Spleen (tissue), 11 donors: ENCODE measurements at regions not wholly inside any gene's neighbourhood (a gene's known extent, or its start where the extent isn't known, plus 50 kb on each side); places are given as distances from the start of the nearest gene placed in this dataset.

ENCODE experiments used
- DNase-seq: peaks from one replicate; pipeline ENCODE4 v3.0.0-alpha.2; 2020
- H3K27ac ChIP-seq, 8 donors: fragments of 200-600 bp; sonication (generic) in 7 of 8; 1 replicate in 4 of 8; 2 replicates in 4 of 8; pipeline versions ENCODE4 v1.5.0 to v1.8.0; 2016 to 2021; ENCODE audit warnings: inconsistent platforms in 4 of 8, mild to moderate bottlenecking in 4 of 8, moderate library complexity in 1 of 8
- H3K27me3 ChIP-seq, 7 donors: fragments of 200-600 bp; sonication (generic) in 6 of 7; replicated peaks in 1 of 7; 1 replicate in 4 of 7; 2 replicates in 3 of 7; pipeline versions ENCODE4 v1.5.0 to v1.8.0; 2016 to 2021; ENCODE audit warnings: inconsistent platforms in 3 of 7, mild to moderate bottlenecking in 1 of 7
- H3K36me3 ChIP-seq, 6 donors: fragments of 200-600 bp; sonication (generic) in 5 of 6; 1 replicate in 4 of 6; 2 replicates in 2 of 6; pipeline versions ENCODE4 v1.5.0 to v1.8.0; 2016 to 2021; ENCODE audit warnings: inconsistent platforms in 2 of 6
- H3K4me1 ChIP-seq, 6 donors: fragments of 200-600 bp; sonication (generic) in 5 of 6; 1 replicate in 3 of 6; 2 replicates in 3 of 6; pipeline versions ENCODE4 v1.5.0 to v1.8.0; 2016 to 2021; ENCODE audit warnings: inconsistent platforms in 3 of 6
- H3K4me3 ChIP-seq, 8 donors: fragments of 200-600 bp; sonication (generic) in 7 of 8; 1 replicate in 4 of 8; 2 replicates in 4 of 8; pipeline versions ENCODE4 v1.5.0 to v1.8.0; 2016 to 2021; ENCODE audit warnings: inconsistent platforms in 4 of 8, mild to moderate bottlenecking in 4 of 8, moderate library complexity in 2 of 8
- H3K9me3 ChIP-seq, 8 donors: fragments of 200-600 bp; sonication (generic) in 7 of 8; 1 replicate in 4 of 8; 2 replicates in 4 of 8; pipeline versions ENCODE4 v1.5.0 to v1.8.0; 2016 to 2021; ENCODE audit warnings: inconsistent platforms in 4 of 8
- POLR2A ChIP-seq, 3 donors: fragments of 450-650 bp; IDR thresholded peaks; one replicate each; pipeline ENCODE4 v1.5.1; 2017; ENCODE audit warnings: antibody characterized with exemption in 3 of 3, mild to moderate bottlenecking in 1 of 3
- POLR2AphosphoS5 ChIP-seq, 3 donors: sonication (generic); formaldehyde crosslinking; IDR thresholded peaks; one replicate each; pipeline ENCODE4 v1.5.1; 2017; ENCODE audit warnings: antibody characterized with exemption in 3 of 3
- WGBS, 5 donors: extraction: QIAGEN DNeasy Blood & Tissue Kit in 3 of 5; methylation state at CpG; one replicate each; pipeline versions ENCODE4 v1.1.5 to v1.1.7; 2013 to 2018; 5-methylcytosine and 5-hydroxymethylcytosine counted together
- intact Hi-C: fragments of 100-400 bp; cut with DNase I; formaldehyde crosslinking; loops from one replicate; pipeline ENCODE4 v1.15.0; 2023; ENCODE audit warnings: low total_unique reads
- TF ChIP-seq, protein P1 (sequence below), 11 experiments: fragments of 200-600 bp in 7 of 11; fragments of 450-650 bp in 4 of 11; sonication (generic) in 4 of 11; IDR thresholded peaks in 8 of 11; conservative IDR thresholded peaks in 3 of 11; 1 replicate in 7 of 11; 2 replicates in 4 of 11; pipeline versions ENCODE4 v1.4.0 to v1.8.0; 2016 to 2021; ENCODE audit warnings: antibody characterized with exemption in 11 of 11, inconsistent platforms in 4 of 11, mild to moderate bottlenecking in 1 of 11
- donor health status: healthy with polysubstance abuse.
- donor health status: DM: no; HTN: no; CAD: no; lungs with moderate emphysema.
- donor health status: DM: no; HTN: no; CAD: no.
- donor health status: Bipolar disorder and iron deficiency.
- donor health status: healthy.
- donor health status: DM: no; HTN: no; CAD: no.
- donor health status: DM: yes; HTN: yes; CAD: no.

DNA sequence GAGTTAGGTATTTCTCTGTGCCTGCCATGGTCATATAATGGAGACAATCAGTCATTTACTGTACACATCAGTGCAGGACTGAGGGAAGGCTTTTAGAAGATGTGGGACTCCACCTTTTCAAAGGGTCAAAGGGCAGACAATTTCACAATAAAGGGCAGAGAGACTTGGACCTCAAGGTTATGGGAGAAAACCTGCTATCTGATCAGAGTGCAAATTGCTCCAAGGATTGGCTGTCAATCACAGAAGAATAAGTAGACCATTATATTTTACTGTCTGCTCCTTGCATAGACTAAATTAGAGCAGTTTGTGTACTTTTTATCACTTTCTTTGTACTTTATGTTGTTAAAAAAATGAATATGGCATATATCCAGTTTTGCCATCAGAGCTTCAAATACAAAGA lies 314.9 kb upstream of the ATP11B start:
- no peak overlapping the region for H3K27ac ChIP-seq
- no peak overlapping the region for H3K4me3 ChIP-seq
- TF ChIP-seq, protein P1, sequence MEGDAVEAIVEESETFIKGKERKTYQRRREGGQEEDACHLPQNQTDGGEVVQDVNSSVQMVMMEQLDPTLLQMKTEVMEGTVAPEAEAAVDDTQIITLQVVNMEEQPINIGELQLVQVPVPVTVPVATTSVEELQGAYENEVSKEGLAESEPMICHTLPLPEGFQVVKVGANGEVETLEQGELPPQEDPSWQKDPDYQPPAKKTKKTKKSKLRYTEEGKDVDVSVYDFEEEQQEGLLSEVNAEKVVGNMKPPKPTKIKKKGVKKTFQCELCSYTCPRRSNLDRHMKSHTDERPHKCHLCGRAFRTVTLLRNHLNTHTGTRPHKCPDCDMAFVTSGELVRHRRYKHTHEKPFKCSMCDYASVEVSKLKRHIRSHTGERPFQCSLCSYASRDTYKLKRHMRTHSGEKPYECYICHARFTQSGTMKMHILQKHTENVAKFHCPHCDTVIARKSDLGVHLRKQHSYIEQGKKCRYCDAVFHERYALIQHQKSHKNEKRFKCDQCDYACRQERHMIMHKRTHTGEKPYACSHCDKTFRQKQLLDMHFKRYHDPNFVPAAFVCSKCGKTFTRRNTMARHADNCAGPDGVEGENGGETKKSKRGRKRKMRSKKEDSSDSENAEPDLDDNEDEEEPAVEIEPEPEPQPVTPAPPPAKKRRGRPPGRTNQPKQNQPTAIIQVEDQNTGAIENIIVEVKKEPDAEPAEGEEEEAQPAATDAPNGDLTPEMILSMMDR (IDR thresholded peaks at IDR 0.05 in 8 of 11, conservative IDR thresholded peaks at IDR 0.05 in 3 of 11): no peak
- no peak for TF ChIP-seq POLR2A (IDR thresholded peaks at IDR 0.05)
- TF ChIP-seq POLR2AphosphoS5 (IDR thresholded peaks at IDR 0.05): no peak
- no peaks in the 10 kb centered on the region for H3K27me3 ChIP-seq
- no peaks in the 10 kb centered on the region for H3K36me3 ChIP-seq
- intact Hi-C loops: no loop called here
- no peak for DNase-seq
- H3K4me1 ChIP-seq: no peaks in the 10 kb centered on the region
- no peaks in the 10 kb centered on the region for H3K9me3 ChIP-seq

DNA sequence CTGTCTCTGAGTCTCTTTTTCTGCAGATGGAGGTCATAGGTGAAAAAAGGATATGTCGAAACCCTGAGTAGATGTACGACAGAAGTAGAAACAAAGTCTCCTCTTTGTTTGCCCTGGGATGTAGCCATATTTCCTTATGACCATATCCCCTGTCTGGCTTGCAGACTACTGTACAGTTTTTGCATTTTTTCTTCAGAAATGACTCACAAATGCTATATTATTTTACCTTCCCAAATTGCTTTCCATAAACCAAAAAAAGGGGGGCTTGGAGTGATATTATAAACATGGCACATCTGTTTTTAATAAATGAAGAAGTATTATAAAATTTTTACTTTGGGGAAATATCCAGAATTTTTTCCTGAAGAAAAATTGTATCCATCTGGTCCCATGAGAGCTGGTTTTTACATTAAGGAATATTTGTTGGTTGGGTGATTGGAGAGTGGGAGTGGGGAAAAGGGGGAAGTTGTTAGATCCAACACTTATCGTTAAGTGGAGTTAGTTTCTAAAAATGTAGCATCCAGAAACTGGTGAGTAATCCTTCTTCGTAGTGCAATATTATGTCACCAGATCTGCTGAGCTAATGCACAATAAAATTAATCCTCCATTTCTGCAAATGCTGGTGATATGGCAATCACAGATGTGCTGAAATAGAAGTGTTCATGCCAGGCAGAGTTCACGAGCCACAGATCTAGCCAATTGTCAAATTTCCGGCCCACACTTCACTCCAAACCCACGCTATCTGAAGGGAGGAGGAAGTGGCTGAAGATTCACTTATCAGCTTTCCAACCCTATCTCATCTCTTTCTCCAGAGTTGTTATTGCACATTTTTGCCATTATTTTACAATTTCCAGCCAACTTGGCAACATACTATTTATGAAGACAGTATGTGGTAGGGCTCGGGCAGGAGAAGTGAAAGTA lies 313.6 kb upstream of the ATP11B start:
- no peak for TF ChIP-seq POLR2AphosphoS5 (IDR thresholded peaks at IDR 0.05)
- TF ChIP-seq, protein P1 (IDR thresholded peaks at IDR 0.05 in 8 of 11, conservative IDR thresholded peaks at IDR 0.05 in 3 of 11): no peak
- TF ChIP-seq POLR2A (IDR thresholded peaks at IDR 0.05): no peak
- WGBS, 5 donors: 67 to 86% (median 75%) methylated on average over 8 of the region's 8 CpGs

DNA sequence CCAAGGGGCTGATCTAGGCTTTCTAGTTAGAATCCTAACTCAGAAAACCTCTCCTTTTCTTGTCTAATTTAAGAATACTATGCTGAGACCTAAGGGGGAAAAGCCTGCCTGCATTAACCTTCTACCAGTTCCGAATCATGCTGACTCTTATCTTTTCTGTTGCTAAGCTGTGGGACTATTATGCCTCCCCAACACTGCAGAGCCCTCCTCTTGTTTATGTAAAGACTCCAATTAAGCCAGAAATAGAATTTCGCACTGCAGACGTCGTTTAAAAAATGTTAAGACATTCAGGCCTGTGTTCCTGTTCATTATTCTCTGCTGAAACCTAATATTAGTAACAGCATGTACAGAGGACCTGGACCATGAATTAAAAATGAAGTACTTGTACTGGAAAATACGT lies 310.6 kb upstream of the ATP11B start:
- 59 to 75% (median 69%) methylated on average over 5 of the region's 5 CpGs for WGBS, 5 donors
- Histone ChIP-seq H3K9me3 (no peaks in the 10 kb centered on the region), H3K27me3 (no peaks in the 10 kb centered on the region), H3K36me3 (no peaks in the 10 kb centered on the region), H3K27ac (no peak overlapping the region), H3K4me1 (no peaks in the 10 kb centered on the region), H3K4me3 (no peak overlapping the region)
- TF ChIP-seq, protein P1 (IDR thresholded peaks at IDR 0.05 in 8 of 11, conservative IDR thresholded peaks at IDR 0.05 in 3 of 11): no peak
- TF ChIP-seq POLR2AphosphoS5 (IDR thresholded peaks at IDR 0.05) (no peak), POLR2A (IDR thresholded peaks at IDR 0.05) (no peak)
- DNase-seq: no peak
- intact Hi-C loops: no loop called here

More for the DNA sequence above, 313.6 kb upstream of the ATP11B start:
- no peak for DNase-seq
- intact Hi-C loops: no loop called here
- Histone ChIP-seq H3K4me1 (no peaks in the 10 kb centered on the region), H3K4me3 (no peak overlapping the region), H3K27ac (no peak overlapping the region), H3K27me3 (no peaks in the 10 kb centered on the region), H3K36me3 (no peaks in the 10 kb centered on the region), H3K9me3 (no peaks in the 10 kb centered on the region)

DNA sequence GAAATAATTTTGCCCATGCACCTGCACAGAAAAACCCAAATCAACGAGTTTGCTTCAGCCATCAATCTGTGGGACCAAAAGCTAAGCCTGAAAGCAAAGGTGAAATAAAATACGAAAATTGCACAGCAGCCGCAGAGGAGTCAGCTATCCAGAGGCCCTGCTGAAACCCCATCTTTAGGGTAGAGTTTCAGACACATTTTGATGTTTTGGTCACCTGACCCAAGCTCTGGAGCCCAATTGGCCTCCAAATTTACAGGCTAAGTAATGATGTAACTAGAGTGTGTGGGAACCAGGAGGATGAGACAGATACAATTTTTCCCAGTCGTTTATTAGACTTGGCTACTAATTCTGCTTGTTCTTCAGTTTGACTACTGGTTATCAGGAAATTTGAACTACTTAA lies 308.6 kb upstream of the ATP11B start:
- WGBS, 5 donors: 72 to 82% (median 74%) methylated on average over 4 of the region's 4 CpGs
- DNase-seq: no peak
- TF ChIP-seq POLR2AphosphoS5 (IDR thresholded peaks at IDR 0.05): no peak
- TF ChIP-seq, protein P1 (IDR thresholded peaks at IDR 0.05 in 8 of 11, conservative IDR thresholded peaks at IDR 0.05 in 3 of 11): no peak
- no peak for TF ChIP-seq POLR2A (IDR thresholded peaks at IDR 0.05)

More for the DNA sequence above, 308.6 kb upstream of the ATP11B start:
- no peaks in the 10 kb centered on the region for H3K27me3 ChIP-seq
- no peaks in the 10 kb centered on the region for H3K36me3 ChIP-seq
- no peaks in the 10 kb centered on the region for H3K9me3 ChIP-seq
- H3K27ac ChIP-seq: no peak overlapping the region
- intact Hi-C loops: no loop called here
- no peaks in the 10 kb centered on the region for H3K4me1 ChIP-seq
- H3K4me3 ChIP-seq: no peak overlapping the region
